Trophoblast cell (in vitro differentiated cells and primary cell): ENCODE measurements at regions not wholly inside any gene's neighbourhood (a gene's known extent, or its start where the extent isn't known, plus 50 kb on each side); places are given as distances from the start of the nearest gene placed in this dataset.

Experiments
- DNase-seq, 2 donors: peaks; one replicate each; pipeline ENCODE4 v3.0.0-alpha.2; 2016
- H2AFZ ChIP-seq: 2 replicates; pipeline ENCODE4 v1.6.1; 2013; ENCODE audit warnings: low read length, moderate library complexity, mild to moderate bottlenecking; ENCODE audit not compliant: insufficient read depth, poor library complexity
- H2AK5ac ChIP-seq: 2 replicates; pipeline ENCODE4 v1.6.1; 2013; ENCODE audit warnings: mild to moderate bottlenecking, low read length
- H2BK120ac ChIP-seq: 2 replicates; pipeline ENCODE4 v1.6.1; 2013; ENCODE audit warnings: low read length, mild to moderate bottlenecking, moderate library complexity; ENCODE audit not compliant: insufficient read depth, poor library complexity
- H2BK12ac ChIP-seq: 2 replicates; pipeline ENCODE4 v1.6.1; 2013; ENCODE audit warnings: mild to moderate bottlenecking, low read length, moderate library complexity
- H2BK5ac ChIP-seq: 2 replicates; pipeline ENCODE4 v1.6.1; 2013; ENCODE audit warnings: low read length, low read depth, moderate library complexity, mild to moderate bottlenecking; ENCODE audit not compliant: poor library complexity
- H3K14ac ChIP-seq: 2 replicates; pipeline ENCODE4 v1.6.1; 2013; ENCODE audit warnings: mild to moderate bottlenecking, low read length
- H3K18ac ChIP-seq: 2 replicates; pipeline ENCODE4 v1.6.1; 2013; ENCODE audit warnings: mild to moderate bottlenecking, low read length
- H3K23ac ChIP-seq: 2 replicates; pipeline ENCODE4 v1.6.1; 2013; ENCODE audit warnings: low read length
- H3K27ac ChIP-seq: 2 replicates; pipeline ENCODE4 v1.5.1; 2013; ENCODE audit warnings: low read depth, mild to moderate bottlenecking, inconsistent platforms, low read length, moderate library complexity
- H3K27me3 ChIP-seq: 2 replicates; pipeline ENCODE4 v1.6.1; 2013; ENCODE audit warnings: inconsistent platforms, mild to moderate bottlenecking, low read length, moderate library complexity; ENCODE audit not compliant: insufficient read depth
- H3K36me3 ChIP-seq, 2 experiments: 1 replicate in 1 of 2; 2 replicates in 1 of 2; pipeline ENCODE4 v1.6.1; 2013; ENCODE audit warnings: low read length in 2 of 2, mild to moderate bottlenecking in 2 of 2, moderate library complexity in 1 of 2; ENCODE audit not compliant: insufficient read depth in 2 of 2, control insufficient read depth in 1 of 2
- H3K4ac ChIP-seq: 2 replicates; pipeline ENCODE4 v1.6.1; 2013; ENCODE audit warnings: low read depth, mild to moderate bottlenecking, low read length, moderate library complexity
- H3K4me1 ChIP-seq, 2 experiments: 1 replicate in 1 of 2; 2 replicates in 1 of 2; pipeline ENCODE4 v1.6.1; 2013; ENCODE audit warnings: low read length in 2 of 2, mild to moderate bottlenecking in 2 of 2, moderate library complexity in 1 of 2; ENCODE audit not compliant: insufficient read depth in 2 of 2, control insufficient read depth in 1 of 2
- H3K4me2 ChIP-seq: 2 replicates; pipeline ENCODE4 v1.6.1; 2013; ENCODE audit warnings: inconsistent platforms, mild to moderate bottlenecking, low read length, moderate library complexity
- H3K4me3 ChIP-seq: 2 replicates; pipeline ENCODE4 v1.5.1; 2013; ENCODE audit warnings: mild to moderate bottlenecking, low read depth, low read length, inconsistent platforms
- H3K79me1 ChIP-seq: one replicate; pipeline ENCODE4 v1.6.1; 2013; ENCODE audit warnings: low read length
- H3K79me2 ChIP-seq: 2 replicates; pipeline ENCODE4 v1.6.1; 2013; ENCODE audit warnings: low read length, mild to moderate bottlenecking; ENCODE audit not compliant: control insufficient read depth, insufficient read depth, poor library complexity
- H3K9ac ChIP-seq: 2 replicates; pipeline ENCODE4 v1.6.1; 2013; ENCODE audit warnings: mild to moderate bottlenecking, low read length
- H3K9me3 ChIP-seq: 2 replicates; pipeline ENCODE4 v1.6.1; 2013; ENCODE audit warnings: low read depth, mild to moderate bottlenecking, control low read depth, inconsistent platforms, low read length; ENCODE audit not compliant: insufficient read depth
- H4K12ac ChIP-seq: 2 replicates; pipeline ENCODE4 v1.6.1; 2013; ENCODE audit warnings: low read depth, mild to moderate bottlenecking, low read length, moderate library complexity
- H4K8ac ChIP-seq: 2 replicates; pipeline ENCODE4 v1.6.1; 2013; ENCODE audit warnings: low read depth, mild to moderate bottlenecking, low read length, moderate library complexity
- H4K91ac ChIP-seq: one replicate; pipeline ENCODE4 v1.6.1; 2013; ENCODE audit warnings: low read depth, mild to moderate bottlenecking, low read length, moderate library complexity
- WGBS: extraction: QIAGEN DNeasy Blood & Tissue Kit; methylation state at CpG from one replicate; pipeline ENCODE4 v1.1.7; 2013; ENCODE audit warnings: missing lambda C conversion rate; ENCODE audit not compliant: insufficient read length, insufficient coverage; ENCODE audit errors: extremely low coverage; 5-methylcytosine and 5-hydroxymethylcytosine counted together

GRCh38 chr11:134792044-134792443 is 380.0 kb upstream of the B3GAT1 start:
- H3K4me2 ChIP-seq, result no peak overlapping the region
- no peak overlapping the region for H3K23ac ChIP-seq
- H3K27me3 ChIP-seq, result no peaks in the 10 kb centered on the region
- no peaks in the 10 kb centered on the region for H3K36me3 ChIP-seq
- H2BK5ac ChIP-seq, result peak overlapping the region; percentile 34
- H4K12ac ChIP-seq, result no peak overlapping the region
- H4K8ac ChIP-seq, result no peak overlapping the region
- WGBS, result no CpG with 5 or more reads among the region's 7 CpGs
- H2BK120ac ChIP-seq, result peak overlapping the region; percentile 58
- no peak overlapping the region for H3K18ac ChIP-seq
- no peak overlapping the region for H3K4ac ChIP-seq
- peaks cover 2% of the 10 kb centered on the region for H3K9me3 ChIP-seq
- H4K91ac ChIP-seq, result peak overlapping the region; percentile 67
- H3K14ac ChIP-seq, result no peak overlapping the region
- H3K79me2 ChIP-seq, result no peaks in the 10 kb centered on the region
- no peak overlapping the region for H2AFZ ChIP-seq
- peaks cover 13% of the 10 kb centered on the region for H3K79me1 ChIP-seq
- no peak overlapping the region for H3K4me3 ChIP-seq
- no peak for DNase-seq
- peak overlapping the region; percentile 47 for H2BK12ac ChIP-seq
- no peak overlapping the region for H3K27ac ChIP-seq
- peaks cover 6 to 10% of the 10 kb centered on the region in 2 experiments for H3K4me1 ChIP-seq
- H2AK5ac ChIP-seq, result no peak overlapping the region
- no peak overlapping the region for H3K9ac ChIP-seq

DNA sequence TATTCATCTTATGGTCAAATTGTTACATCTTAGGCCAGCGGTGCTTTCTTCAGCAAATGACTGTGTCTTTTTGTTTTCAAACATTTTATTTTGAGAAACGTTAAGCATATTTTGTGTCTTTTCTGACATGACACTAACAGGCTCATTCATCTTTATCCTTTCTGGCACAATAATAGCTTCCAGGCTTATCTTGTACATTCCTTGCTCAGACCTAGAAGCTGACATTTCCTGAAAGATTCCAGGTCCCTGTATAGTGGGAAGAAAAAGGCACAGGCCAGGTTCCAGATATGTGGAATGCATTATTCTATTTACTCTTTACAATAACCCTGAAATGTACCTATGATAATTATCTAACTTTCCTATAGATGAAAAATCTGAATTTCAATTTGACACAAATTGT is 379.1 kb upstream of the B3GAT1 start:
- Histone ChIP-seq H3K4ac (no peak overlapping the region), H3K4me1 (peaks cover 6 to 10% of the 10 kb centered on the region in 2 experiments), H2BK120ac (no peak overlapping the region), H2BK12ac (no peak overlapping the region), H3K27ac (no peak overlapping the region), H3K27me3 (no peaks in the 10 kb centered on the region), H3K14ac (no peak overlapping the region), H3K9me3 (peaks cover 2% of the 10 kb centered on the region), H3K9ac (no peak overlapping the region), H4K91ac (no peak overlapping the region), H2AFZ (no peak overlapping the region), H3K79me2 (no peaks in the 10 kb centered on the region), H3K36me3 (no peaks in the 10 kb centered on the region), H2BK5ac (no peak overlapping the region), H4K8ac (no peak overlapping the region), H3K18ac (no peak overlapping the region), H3K4me2 (no peak overlapping the region), H3K79me1 (peaks cover 13% of the 10 kb centered on the region), H3K23ac (no peak overlapping the region), H3K4me3 (no peak overlapping the region), H2AK5ac (no peak overlapping the region), H4K12ac (no peak overlapping the region)
- DNase-seq, result no peak
- WGBS, result no CpG with 5 or more reads among the region's 2 CpGs

GRCh38 chr11:134789104-134789503 is 377.1 kb upstream of the B3GAT1 start:
- H3K23ac ChIP-seq, result no peak overlapping the region
- H2AK5ac ChIP-seq, result peak overlapping the region; percentile 55
- H3K79me2 ChIP-seq, result no peaks in the 10 kb centered on the region
- H3K4me3 ChIP-seq, result no peak overlapping the region
- no peak overlapping the region for H3K14ac ChIP-seq
- H3K4me1 ChIP-seq, result peaks cover 6 to 8% of the 10 kb centered on the region in 2 experiments
- H2BK120ac ChIP-seq, result peak overlapping the region; percentile 38
- H2BK5ac ChIP-seq, result no peak overlapping the region
- no peaks in the 10 kb centered on the region for H3K27me3 ChIP-seq
- H4K91ac ChIP-seq, result peak overlapping the region; percentile 48
- H3K36me3 ChIP-seq, result no peaks in the 10 kb centered on the region
- H3K9ac ChIP-seq, result no peak overlapping the region
- peak overlapping the region; percentile 35 for H3K18ac ChIP-seq
- H4K12ac ChIP-seq, result no peak overlapping the region
- no peak overlapping the region for H2AFZ ChIP-seq
- peaks cover 11% of the 10 kb centered on the region for H3K79me1 ChIP-seq
- H4K8ac ChIP-seq, result no peak overlapping the region
- WGBS, result no CpG with 5 or more reads among the region's 10 CpGs
- no peak for DNase-seq
- H3K9me3 ChIP-seq, result peaks cover 2% of the 10 kb centered on the region
- no peak overlapping the region for H3K27ac ChIP-seq
- no peak overlapping the region for H3K4me2 ChIP-seq
- no peak overlapping the region for H3K4ac ChIP-seq
- peak overlapping the region; percentile 82 for H2BK12ac ChIP-seq

GRCh38 chr11:134786636-134787035 is 374.6 kb upstream of the B3GAT1 start:
- Histone ChIP-seq H2BK5ac (no peak overlapping the region), H4K91ac (no peak overlapping the region), H3K27me3 (no peaks in the 10 kb centered on the region), H3K79me2 (no peaks in the 10 kb centered on the region), H3K9ac (no peak overlapping the region), H3K4me2 (no peak overlapping the region), H3K4me1 (peaks cover under 1% of the 10 kb centered on the region in 2 experiments), H3K27ac (no peak overlapping the region), H2AFZ (no peak overlapping the region), H3K4me3 (no peak overlapping the region), H3K36me3 (no peaks in the 10 kb centered on the region), H3K18ac (no peak overlapping the region), H3K79me1 (peaks cover 3% of the 10 kb centered on the region), H3K4ac (no peak overlapping the region), H2BK120ac (no peak overlapping the region), H4K8ac (no peak overlapping the region), H3K23ac (no peak overlapping the region), H3K9me3 (no peaks in the 10 kb centered on the region), H2AK5ac (no peak overlapping the region), H4K12ac (no peak overlapping the region), H2BK12ac (no peak overlapping the region), H3K14ac (no peak overlapping the region)
- no peak for DNase-seq
- WGBS, result no CpG with 5 or more reads among the region's 6 CpGs
